Heart left ventricle (tissue), 16 donors: ENCODE measurements at regions not wholly inside any gene's neighbourhood (a gene's known extent, or its start where the extent isn't known, plus 50 kb on each side); places are given as distances from the start of the nearest gene placed in this dataset.

Source experiments
- ATAC-seq, 4 donors: fragments of 200-7000 bp; cut with Tn5 transposase; one replicate each; pipeline ENCODE4 v1.9.1; 2020 to 2022; ENCODE audit warnings: moderate library complexity in 4 of 4, mild to moderate bottlenecking in 3 of 4, moderate number of reproducible peaks in 1 of 4
- DNase-seq, 5 donors: peaks; one replicate each; pipeline ENCODE4 v3.0.0-alpha.2; 2020
- H3K27ac ChIP-seq, 12 donors: fragments of 200-600 bp; sonication (generic) in 4 of 12; one replicate each; pipeline versions ENCODE4 v1.5.0 to v1.8.0; 2016 to 2022; ENCODE audit warnings: mild to moderate bottlenecking in 2 of 12
- H3K27me3 ChIP-seq, 9 donors: fragments of 200-600 bp; sonication (generic) in 2 of 9; one replicate each; pipeline versions ENCODE4 v1.5.1 to v1.8.0; 2016 to 2022; ENCODE audit warnings: mild to moderate bottlenecking in 3 of 9
- H3K36me3 ChIP-seq, 9 donors: fragments of 200-600 bp; sonication (generic) in 2 of 9; one replicate each; pipeline versions ENCODE4 v1.5.0 to v1.8.0; 2018 to 2022; ENCODE audit warnings: mild to moderate bottlenecking in 2 of 9
- H3K4me1 ChIP-seq, 12 donors: fragments of 200-600 bp; sonication (generic) in 4 of 12; one replicate each; pipeline versions ENCODE4 v1.5.0 to v1.8.0; 2016 to 2022; ENCODE audit warnings: mild to moderate bottlenecking in 3 of 12
- H3K4me3 ChIP-seq, 12 donors: fragments of 200-600 bp; sonication (generic) in 4 of 12; one replicate each; pipeline versions ENCODE4 v1.5.0 to v1.8.0; 2017 to 2022; ENCODE audit warnings: mild to moderate bottlenecking in 9 of 12, moderate library complexity in 4 of 12
- H3K9me3 ChIP-seq, 12 donors: fragments of 200-600 bp; sonication (generic) in 4 of 12; one replicate each; pipeline versions ENCODE4 v1.5.0 to v1.8.0; 2016 to 2022; ENCODE audit warnings: mild to moderate bottlenecking in 1 of 12
- CTCF ChIP-seq, 12 donors: fragments of 200-600 bp; sonication (generic) in 4 of 12; IDR thresholded peaks; one replicate each; pipeline versions ENCODE4 v1.5.0 to v1.8.0; 2018 to 2022; ENCODE audit warnings: antibody characterized with exemption in 12 of 12, mild to moderate bottlenecking in 5 of 12
- POLR2A ChIP-seq, 2 donors: fragments of 450-650 bp; IDR thresholded peaks; one replicate each; pipeline ENCODE4 v1.6.1; 2017; ENCODE audit warnings: antibody characterized with exemption in 2 of 2, mild to moderate bottlenecking in 2 of 2, moderate library complexity in 2 of 2
- WGBS, 4 donors: extraction: QIAGEN DNeasy Blood & Tissue Kit in 2 of 4; methylation state at CpG; one replicate each; pipeline versions ENCODE4 v1.1.5 to v1.1.7; 2013 to 2018; 5-methylcytosine and 5-hydroxymethylcytosine counted together
- intact Hi-C, 10 donors: fragments of 100-400 bp; cut with DNase I; formaldehyde crosslinking; loops; one replicate each; pipeline versions ENCODE4 v1.11.1 to v1.14.2; 2022
- donor health status: ischemic (EF 13 %, LVEDD 7.1; RV severe dilation, severe dysfunction).
- donor health status: healthy with polysubstance abuse.
- donor health status: DM: no; HTN: yes; CAD: no.
- donor health status: DM: no; HTN: no; CAD: no.
- donor health status: ischemic (EF 25% LVEDD 6.9; RV normal size, moderate dysfunction).
- donor health status: ischemic (EF 25% LVEDD 5.7; RV mildly dilated, moderate dysfunction).
- donor health status: healthy.
- donor health status: DM: yes; HTN: yes; CAD: no.
- donor health status: ischemic (EF 35%, LVEDD 5.7; RV mildly dilated, moderate dysfunction).
- donor health status: nonischemic (EF 11% LVEDD 7.7; RV severe dilation, severe dysfunction).
- donor health status: DM: yes; HTN: yes; CAD: no.
- donor health status: PGD.
- donor health status: ischemic (EF 29% LVEDD 5.4; RV normal size, mild dysfunction).
- donor health status: nonischemic (EF 23%, LVEDD 6.1; RV moderate dilation, normal function).

GRCh38 chr21:26405735-26406361, 167.2 kb downstream of the CYYR1 start:
- TF ChIP-seq POLR2A (IDR thresholded peaks at IDR 0.05) (no peak), CTCF (IDR thresholded peaks at IDR 0.05) (no peak)
- DNase-seq, result no peak
- no peak overlapping the region for H3K27ac ChIP-seq
- H3K4me3 ChIP-seq, result no peak overlapping the region
- ATAC-seq, result no peak
- H3K4me1 ChIP-seq, result peaks cover 0 to 11% (median 0%) of the 10 kb centered on the region in 12 donors
- H3K27me3 ChIP-seq, result no peaks in the 10 kb centered on the region
- 71 to 81% (median 77%) methylated on average over 7 to 9 of the region's 9 CpGs for WGBS, 4 donors
- no peaks in the 10 kb centered on the region for H3K36me3 ChIP-seq
- intact Hi-C loops, result loop anchor here in 3 of 10 donors (5.0 to 10.0 kb wide), 3 partner anchors 69 to 169 kb away; partner anchors contain the start of gene CYYR1 (in 3 of the 3)
- peaks cover 0 to 3% (median 0%) of the 10 kb centered on the region in 12 donors for H3K9me3 ChIP-seq

GRCh38 chr21:26405071-26405470, 168.0 kb downstream of the CYYR1 start:
- Histone ChIP-seq H3K36me3 (no peaks in the 10 kb centered on the region), H3K9me3 (peaks cover 0 to 4% (median 0%) of the 10 kb centered on the region in 12 donors), H3K4me1 (peaks cover 0 to 11% (median 0%) of the 10 kb centered on the region in 12 donors), H3K4me3 (no peak overlapping the region), H3K27me3 (no peaks in the 10 kb centered on the region), H3K27ac (peak overlapping the region in 1 of 12 donors; percentile 8)
- intact Hi-C loops, result loop anchor here in 3 of 10 donors (5.0 to 10.0 kb wide), 3 partner anchors 70 to 170 kb away; partner anchors contain the start of gene CYYR1 (in 3 of the 3)
- TF ChIP-seq POLR2A (IDR thresholded peaks at IDR 0.05) (no peak), CTCF (IDR thresholded peaks at IDR 0.05) (no peak)
- ATAC-seq, result no peak
- WGBS, 4 donors, result 48 to 53% (median 51%) methylated on average over 4 of the region's 4 CpGs
- no peak for DNase-seq

DNA sequence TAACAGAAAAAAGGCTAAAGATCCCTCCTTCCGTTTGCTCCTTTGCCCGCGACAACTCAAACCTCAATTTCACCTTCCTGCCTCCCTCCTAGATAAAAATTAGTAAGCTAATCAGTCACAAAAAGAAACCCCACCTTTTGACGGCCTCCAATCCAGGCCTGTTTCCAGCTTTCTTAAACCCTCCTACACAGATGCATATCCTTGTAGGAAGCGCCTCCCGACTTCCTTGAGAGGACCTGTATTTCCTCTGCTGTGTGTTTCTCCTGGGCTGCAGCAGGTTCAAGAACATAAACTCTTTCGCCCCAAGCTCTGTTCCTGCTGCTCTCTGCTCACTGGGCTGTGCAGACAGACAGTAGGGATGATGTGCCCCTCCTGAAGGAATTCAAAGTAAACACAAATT, 168.8 kb downstream of the CYYR1 start:
- Histone ChIP-seq H3K9me3 (peaks cover 0 to 4% (median 0%) of the 10 kb centered on the region in 12 donors), H3K27me3 (no peaks in the 10 kb centered on the region), H3K36me3 (no peaks in the 10 kb centered on the region), H3K27ac (peak overlapping the region in 3 of 12 donors; percentile 8 to 39 (median 10)), H3K4me1 (peaks cover 0 to 11% (median 0%) of the 10 kb centered on the region in 12 donors), H3K4me3 (no peak overlapping the region)
- ATAC-seq, result peak in 1 of 4 donors; percentile 55
- peak in 1 of 5 donors; percentile 7 for DNase-seq
- TF ChIP-seq CTCF (IDR thresholded peaks at IDR 0.05) (no peak), POLR2A (IDR thresholded peaks at IDR 0.05) (no peak)
- WGBS, 4 donors, result 54 to 83% (median 70%) methylated on average over 7 of the region's 7 CpGs
- intact Hi-C loops, result loop anchor here in 2 of 10 donors (10.0 kb wide), 2 partner anchors 71 to 171 kb away; partner anchors contain the start of gene CYYR1 (in 2 of the 2)

DNA sequence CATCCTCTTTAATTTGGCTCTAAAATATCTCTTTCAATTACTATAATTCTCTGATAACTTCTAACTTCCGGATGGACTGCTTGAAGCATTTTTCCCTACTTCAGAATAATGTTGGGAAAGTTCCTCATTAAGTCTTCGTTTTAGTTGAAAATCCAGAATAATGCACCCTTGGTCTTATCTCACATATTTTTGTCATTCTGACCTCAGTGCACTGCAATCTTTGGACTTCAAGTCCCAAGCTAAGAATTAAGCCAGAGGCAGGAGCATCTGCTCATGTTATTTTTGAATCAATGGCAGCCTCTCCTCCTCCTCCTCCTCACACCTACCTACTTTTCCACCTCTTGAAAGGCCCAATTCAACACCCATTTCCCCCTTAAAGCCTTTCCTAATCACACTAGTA, 169.8 kb downstream of the CYYR1 start:
- Histone ChIP-seq H3K9me3 (peaks cover 0 to 4% (median 0%) of the 10 kb centered on the region in 12 donors), H3K27ac (no peak overlapping the region), H3K4me3 (no peak overlapping the region), H3K4me1 (peaks cover 0 to 11% (median 0%) of the 10 kb centered on the region in 12 donors), H3K27me3 (no peaks in the 10 kb centered on the region), H3K36me3 (no peaks in the 10 kb centered on the region)
- no peak for DNase-seq
- WGBS, 4 donors, result 57 to 69% (median 67%) methylated on average over 2 of the region's 2 CpGs
- TF ChIP-seq POLR2A (IDR thresholded peaks at IDR 0.05) (no peak), CTCF (IDR thresholded peaks at IDR 0.05) (no peak)
- intact Hi-C loops, result loop anchor here in 2 of 10 donors (10.0 kb wide), 2 partner anchors 71 to 171 kb away; partner anchors contain the start of gene CYYR1 (in 2 of the 2)
- ATAC-seq, result no peak
